PC-9 (cell line): ENCODE measurements at regions not wholly inside any gene's neighbourhood (a gene's known extent, or its start where the extent isn't known, plus 50 kb on each side); places are given as distances from the start of the nearest gene placed in this dataset.

Experiments
- CTCF ChIP-seq: fragments of 200-600 bp; sonication (generic); conservative IDR thresholded peaks from 2 replicates; pipeline ENCODE4 v1.6.1; 2017; ENCODE audit warnings: mixed run types, antibody characterized with exemption, mild to moderate bottlenecking, moderate library complexity
- EZH2 ChIP-seq: fragments of 200-600 bp; sonication (generic); IDR thresholded peaks from 2 replicates; pipeline ENCODE4 v1.8.0; 2017; ENCODE audit warnings: antibody characterized with exemption, low read depth

GRCh38 chr4:59598330-59598618 lies 1601.9 kb upstream of the ADGRL3 start:
- TF ChIP-seq EZH2 (no peak), CTCF (no peak)
